ENCODE measurements at regions not wholly inside any gene's neighbourhood (a gene's known extent, or its start where the extent isn't known, plus 50 kb on each side); places are given as distances from the start of the nearest gene placed in this dataset.

GRCh38 chrX:7318661-7319060, 170.7 kb upstream of the PUDP start:
- FAIRE-seq (no peak), DNase-seq (ENCODE audit: low read depth, low spot score) (no peak)
- no peaks in the 10 kb centered on the region for H3K9me3 ChIP-seq (replicated peaks; ENCODE audit: control insufficient read depth, insufficient read depth, low read length)
- H3K9ac ChIP-seq (replicated peaks; ENCODE audit: extremely low read depth, insufficient read depth, low read length) = no peak overlapping the region
- CTCF ChIA-PET = no interaction called here
- H2AFZ ChIP-seq (ENCODE audit: low read depth, low read length) = no peak overlapping the region
- intact Hi-C loops (cut with micrococcal nuclease) = no loop called here
- dilution Hi-C loops (cut with MboI; ENCODE audit: extremely low pct_ligation_motif_present, low sequenced_read_pairs) = no loop called here
- no peaks in the 10 kb centered on the region for H4K20me1 ChIP-seq (replicated peaks; ENCODE audit: control insufficient read depth, extremely low read depth, insufficient read depth, low read length)
- no peak overlapping the region for H3K4me2 ChIP-seq (ENCODE audit: insufficient read depth, low read length)
- H3K27ac ChIP-seq (ENCODE audit: insufficient read depth, low read depth, low read length) = no peak overlapping the region
- H3K79me2 ChIP-seq (ENCODE audit: control insufficient read depth, insufficient read depth, low read length) = no peaks in the 10 kb centered on the region
- BruUV-seq (replicated peaks) = no TSS peak
- H3K4me3 ChIP-seq (replicated peaks in 1 of 3; ENCODE audit: insufficient read depth in 1 of 3, low read depth in 1 of 3, low read length in 3 of 3) = no peak overlapping the region
- H3K9me1 ChIP-seq (replicated peaks; ENCODE audit: control insufficient read depth, extremely low read depth, insufficient read depth, low read length) = no peaks in the 10 kb centered on the region
- no peak for TF ChIP-seq POLR2AphosphoS5 (IDR thresholded peaks at IDR 0.05; ENCODE audit: insufficient read depth, low read depth, low read length)
- TF ChIP-seq MAX (IDR thresholded peaks at IDR 0.05; ENCODE audit: insufficient read depth, insufficient read length) = no peak
- TF ChIP-seq POLR2A (IDR thresholded peaks at IDR 0.05; ENCODE audit: low read depth, low read length) = no peak
- TF ChIP-seq CTCF (IDR thresholded peaks at IDR 0.05; ENCODE audit: extremely low read depth in 1 of 2, insufficient read depth in 1 of 2, low read depth in 1 of 2, low read length in 2 of 2) = no peak
- TF ChIP-seq EZH2 (IDR thresholded peaks at IDR 0.05; ENCODE audit: borderline replicate concordance, low read depth, low read length, severe bottlenecking) = no peak
- POLR2A ChIA-PET = no interaction called here
- no peaks in the 10 kb centered on the region for H3K4me1 ChIP-seq (ENCODE audit: control insufficient read depth, extremely low read depth, insufficient read depth, low read length)
- H3K27me3 ChIP-seq (ENCODE audit: control insufficient read depth in 2 of 2, insufficient read depth in 2 of 2, low read length in 2 of 2) = no peaks in the 10 kb centered on the region
- no peaks in the 10 kb centered on the region for H3K36me3 ChIP-seq (ENCODE audit: control insufficient read depth in 2 of 2, extremely low read depth in 1 of 2, insufficient read depth in 2 of 2, low read length in 2 of 2)

- H2AFZ ChIP-seq (ENCODE audit: low read depth, low read length) = no peak overlapping the region
- ChIA-PET POLR2A (no interaction called here), CTCF (no interaction called here)
- intact Hi-C loops (cut with micrococcal nuclease) = no loop called here
- TF ChIP-seq EZH2 (IDR thresholded peaks at IDR 0.05; ENCODE audit: borderline replicate concordance, low read depth, low read length, severe bottlenecking) = no peak
- no peak for TF ChIP-seq POLR2A (IDR thresholded peaks at IDR 0.05; ENCODE audit: low read depth, low read length)
- no peak for TF ChIP-seq FOS (IDR thresholded peaks at IDR 0.05; ENCODE audit: borderline replicate concordance, insufficient read depth, low read length)
- no peak for TF ChIP-seq POLR2AphosphoS5 (IDR thresholded peaks at IDR 0.05; ENCODE audit: insufficient read depth, low read depth, low read length)
- no peak for TF ChIP-seq MYC (IDR thresholded peaks at IDR 0.05; ENCODE audit: low read depth, low read length)
- no peak for TF ChIP-seq JUN (IDR thresholded peaks at IDR 0.05; ENCODE audit: borderline replicate concordance, insufficient read depth, insufficient read length, low read depth)
- no peak for TF ChIP-seq GATA2 (IDR thresholded peaks at IDR 0.05; ENCODE audit: insufficient read depth, insufficient read length, low read depth, low read length)
- no peak for TF ChIP-seq CTCF (IDR thresholded peaks at IDR 0.05; ENCODE audit: extremely low read depth in 1 of 2, insufficient read depth in 1 of 2, low read depth in 1 of 2, low read length in 2 of 2)
- TF ChIP-seq MAX (IDR thresholded peaks at IDR 0.05; ENCODE audit: insufficient read depth, insufficient read length) = no peak
- no TSS peak for BruUV-seq (replicated peaks)
- no peaks in the 10 kb centered on the region for H3K4me1 ChIP-seq (ENCODE audit: control insufficient read depth, extremely low read depth, insufficient read depth, low read length)
- no peak overlapping the region for H3K4me2 ChIP-seq (ENCODE audit: insufficient read depth, low read length)
- H3K9me1 ChIP-seq (replicated peaks; ENCODE audit: control insufficient read depth, extremely low read depth, insufficient read depth, low read length) = no peaks in the 10 kb centered on the region
- no peak for DNase-seq (ENCODE audit: low read depth, low spot score)
- no peak for FAIRE-seq
- H3K79me2 ChIP-seq (ENCODE audit: control insufficient read depth, insufficient read depth, low read length) = no peaks in the 10 kb centered on the region
- H4K20me1 ChIP-seq (replicated peaks; ENCODE audit: control insufficient read depth, extremely low read depth, insufficient read depth, low read length) = no peaks in the 10 kb centered on the region
- H3K9ac ChIP-seq (replicated peaks; ENCODE audit: extremely low read depth, insufficient read depth, low read length) = no peak overlapping the region
- no peak overlapping the region for H3K27ac ChIP-seq (ENCODE audit: insufficient read depth, low read depth, low read length)
- no peaks in the 10 kb centered on the region for H3K9me3 ChIP-seq (replicated peaks; ENCODE audit: control insufficient read depth, insufficient read depth, low read length)
- no peaks in the 10 kb centered on the region for H3K36me3 ChIP-seq (ENCODE audit: control insufficient read depth in 2 of 2, extremely low read depth in 1 of 2, insufficient read depth in 2 of 2, low read length in 2 of 2)
- H3K4me3 ChIP-seq (replicated peaks in 1 of 3; ENCODE audit: insufficient read depth in 1 of 3, low read depth in 1 of 3, low read length in 3 of 3) = no peak overlapping the region
- dilution Hi-C loops (cut with MboI; ENCODE audit: extremely low pct_ligation_motif_present, low sequenced_read_pairs) = no loop called here
- no peaks in the 10 kb centered on the region for H3K27me3 ChIP-seq (ENCODE audit: control insufficient read depth in 2 of 2, insufficient read depth in 2 of 2, low read length in 2 of 2)
These were observed 170.3 kb upstream of the PUDP start for GRCh38 chrX:7318241-7318640.
